GM23338 (cell line): ENCODE measurements at regions not wholly inside any gene's neighbourhood (a gene's known extent, or its start where the extent isn't known, plus 50 kb on each side); places are given as distances from the start of the nearest gene placed in this dataset.
"Not testable (repeated sequence)": the region's sequence is repeated elsewhere in the genome, so short reads cannot be mapped to it uniquely, and the experiment has no call there.

Experiments used
- CREB1 ChIP-seq: fragments of 250-450 bp; sonication (Bioruptor Pico); IDR thresholded peaks from 2 replicates; pipeline ENCODE4 v1.5.0; 2020; ENCODE audit warnings: low read depth, mild to moderate bottlenecking, moderate library complexity
- ETS1 ChIP-seq: IDR thresholded peaks from 2 replicates; pipeline ENCODE4 v1.6.1; 2016; ENCODE audit warnings: antibody characterized with exemption
- EZH2 ChIP-seq: fragments of 200-600 bp; sonication (generic); IDR thresholded peaks from one replicate; pipeline ENCODE4 v1.8.0; 2017; ENCODE audit warnings: antibody characterized with exemption, mild to moderate bottlenecking, low read depth; ENCODE audit not compliant: unreplicated experiment
- EZH2phosphoT487 ChIP-seq: fragments of 200-600 bp; sonication (generic); IDR thresholded peaks from one replicate; pipeline ENCODE4 v1.8.1; 2018; ENCODE audit warnings: antibody characterized with exemption; ENCODE audit not compliant: unreplicated experiment
- JUNB ChIP-seq: IDR thresholded peaks from one replicate; pipeline ENCODE4 v1.6.1; 2016; ENCODE audit warnings: antibody characterized with exemption; ENCODE audit not compliant: unreplicated experiment
- NANOG ChIP-seq: IDR thresholded peaks from 2 replicates; pipeline ENCODE4 v1.6.1; 2016; ENCODE audit warnings: antibody characterized with exemption, borderline replicate concordance
- POLR2AphosphoS5 ChIP-seq: IDR thresholded peaks from 2 replicates; pipeline ENCODE4 v1.6.1; 2016; ENCODE audit warnings: antibody characterized with exemption, low read depth
- REST ChIP-seq: IDR thresholded peaks from one replicate; pipeline ENCODE4 v1.6.1; 2018; ENCODE audit warnings: antibody characterized with exemption; ENCODE audit not compliant: unreplicated experiment
- STAT1 ChIP-seq: IDR thresholded peaks from one replicate; pipeline ENCODE4 v1.6.1; 2016; ENCODE audit warnings: antibody characterized with exemption; ENCODE audit not compliant: unreplicated experiment
- ZNF114 ChIP-seq: fragments of 250-450 bp; sonication (Bioruptor Pico); IDR thresholded peaks from 2 replicates; pipeline ENCODE4 v1.5.0; 2020; ENCODE audit warnings: mild to moderate bottlenecking, moderate library complexity
- ZNF331 ChIP-seq: fragments of 250-450 bp; sonication (Bioruptor Pico); IDR thresholded peaks from 2 replicates; pipeline ENCODE4 v1.5.0; 2020; ENCODE audit warnings: low read depth, mild to moderate bottlenecking, moderate library complexity
- ZNF462 ChIP-seq: fragments of 250-450 bp; sonication (Bioruptor Pico); IDR thresholded peaks from 2 replicates; pipeline ENCODE4 v1.5.0; 2020; ENCODE audit warnings: mild to moderate bottlenecking, moderate library complexity
- TF ChIP-seq, protein P1 (sequence below), 2 experiments: fragments of 200-600 bp in 1 of 2; sonication (generic) in 1 of 2; conservative IDR thresholded peaks; 2 replicates each; pipeline versions ENCODE4 v1.5.1 to v1.6.1; 2016 to 2017; ENCODE audit warnings: antibody characterized with exemption in 2 of 2, low read depth in 2 of 2, mild to moderate bottlenecking in 2 of 2, moderate library complexity in 1 of 2

DNA sequence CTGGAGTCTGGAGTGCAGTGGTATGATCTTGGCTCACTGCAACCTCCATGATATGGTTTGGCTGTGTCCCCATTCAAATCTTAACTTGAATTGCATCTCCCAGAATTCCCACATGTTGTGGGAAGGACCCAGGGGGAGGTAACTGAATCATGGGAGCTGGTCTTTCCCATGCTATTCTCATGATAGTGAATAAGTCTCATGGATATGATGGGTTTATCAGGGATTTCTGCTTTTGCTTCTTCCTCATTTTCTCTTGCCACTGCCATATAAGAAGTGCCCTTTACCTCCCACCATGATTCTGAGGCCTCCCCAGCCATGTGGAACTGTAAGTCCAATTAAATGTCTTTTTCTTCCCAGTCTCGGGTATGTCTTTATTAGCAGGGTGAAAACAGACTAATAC is 72.4 kb upstream of the JUN start:
- TF ChIP-seq, protein P1, sequence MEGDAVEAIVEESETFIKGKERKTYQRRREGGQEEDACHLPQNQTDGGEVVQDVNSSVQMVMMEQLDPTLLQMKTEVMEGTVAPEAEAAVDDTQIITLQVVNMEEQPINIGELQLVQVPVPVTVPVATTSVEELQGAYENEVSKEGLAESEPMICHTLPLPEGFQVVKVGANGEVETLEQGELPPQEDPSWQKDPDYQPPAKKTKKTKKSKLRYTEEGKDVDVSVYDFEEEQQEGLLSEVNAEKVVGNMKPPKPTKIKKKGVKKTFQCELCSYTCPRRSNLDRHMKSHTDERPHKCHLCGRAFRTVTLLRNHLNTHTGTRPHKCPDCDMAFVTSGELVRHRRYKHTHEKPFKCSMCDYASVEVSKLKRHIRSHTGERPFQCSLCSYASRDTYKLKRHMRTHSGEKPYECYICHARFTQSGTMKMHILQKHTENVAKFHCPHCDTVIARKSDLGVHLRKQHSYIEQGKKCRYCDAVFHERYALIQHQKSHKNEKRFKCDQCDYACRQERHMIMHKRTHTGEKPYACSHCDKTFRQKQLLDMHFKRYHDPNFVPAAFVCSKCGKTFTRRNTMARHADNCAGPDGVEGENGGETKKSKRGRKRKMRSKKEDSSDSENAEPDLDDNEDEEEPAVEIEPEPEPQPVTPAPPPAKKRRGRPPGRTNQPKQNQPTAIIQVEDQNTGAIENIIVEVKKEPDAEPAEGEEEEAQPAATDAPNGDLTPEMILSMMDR (conservative IDR thresholded peaks at IDR 0.05; ENCODE audit: low read depth in 2 of 2), result not testable (repeated sequence)
- TF ChIP-seq EZH2; REST; EZH2phosphoT487; POLR2AphosphoS5; CREB1 (CRISPR knock-in tag); ZNF331 (CRISPR knock-in tag); ZNF114; STAT1; JUNB; ZNF462; NANOG; ETS1: not testable (repeated sequence)
